ELF-1 (cell line): ENCODE measurements at regions not wholly inside any gene's neighbourhood (a gene's known extent, or its start where the extent isn't known, plus 50 kb on each side); places are given as distances from the start of the nearest gene placed in this dataset.

ENCODE experiments used
- DNase-seq: peaks from one replicate; pipeline ENCODE4 v3.0.0-alpha.2; 2016; ENCODE audit warnings: low read depth, low spot score

GRCh38 chr3:178043084-178043483, 493.2 kb upstream of the KCNMB2 start:
- no peak for DNase-seq

GRCh38 chr3:178044320-178044719, 491.9 kb upstream of the KCNMB2 start:
- no peak for DNase-seq

GRCh38 chr3:178047496-178047895, 488.7 kb upstream of the KCNMB2 start:
- DNase-seq: no peak

GRCh38 chr3:178048768-178049167, 487.5 kb upstream of the KCNMB2 start:
- no peak for DNase-seq

- no peak for DNase-seq
Measured at GRCh38 chr3:178054471-178054870, 481.8 kb upstream of the KCNMB2 start.

GRCh38 chr3:178055939-178056338, 480.3 kb upstream of the KCNMB2 start:
- no peak for DNase-seq

- no peak for DNase-seq
Measured at GRCh38 chr3:178056868-178057267, 479.4 kb upstream of the KCNMB2 start.

GRCh38 chr3:178058629-178059028, 477.6 kb upstream of the KCNMB2 start:
- no peak for DNase-seq

GRCh38 chr3:178059119-178059518, 477.1 kb upstream of the KCNMB2 start:
- DNase-seq: no peak

- no peak for DNase-seq
Measured at GRCh38 chr3:178059836-178060235, 476.4 kb upstream of the KCNMB2 start.

- no peak for DNase-seq
Measured at GRCh38 chr3:178060407-178060806, 475.8 kb upstream of the KCNMB2 start.

GRCh38 chr3:178062126-178062525, 474.1 kb upstream of the KCNMB2 start:
- no peak for DNase-seq

- no peak for DNase-seq
Measured at GRCh38 chr3:178063461-178063860, 472.8 kb upstream of the KCNMB2 start.

- DNase-seq: no peak
Measured at GRCh38 chr3:178067721-178068120, 468.5 kb upstream of the KCNMB2 start.

GRCh38 chr3:178072391-178073305, 463.6 kb upstream of the KCNMB2 start:
- no peak for DNase-seq

- no peak for DNase-seq
Measured at GRCh38 chr3:178073366-178073765, 462.9 kb upstream of the KCNMB2 start.

GRCh38 chr3:178075344-178075743, 460.9 kb upstream of the KCNMB2 start:
- DNase-seq: no peak

- no peak for DNase-seq
Measured at GRCh38 chr3:178078953-178079352, 457.3 kb upstream of the KCNMB2 start.

GRCh38 chr3:178079966-178080365, 456.3 kb upstream of the KCNMB2 start:
- no peak for DNase-seq

GRCh38 chr3:178082326-178082906, 453.8 kb upstream of the KCNMB2 start:
- DNase-seq: peak; percentile 20

- DNase-seq: no peak
Measured at GRCh38 chr3:178083906-178084866, 452.1 kb upstream of the KCNMB2 start.
